ENCODE measurements at regions not wholly inside any gene's neighbourhood (a gene's known extent, or its start where the extent isn't known, plus 50 kb on each side); places are given as distances from the start of the nearest gene placed in this dataset.

- Histone ChIP-seq H3K36me3 (ENCODE audit: control insufficient read depth, insufficient read depth, low read length) (no peaks in the 10 kb centered on the region), H2BK20ac (ENCODE audit: low read depth, low read length) (no peak overlapping the region), H4K20me1 (ENCODE audit: insufficient read depth, low read length) (no peaks in the 10 kb centered on the region), H3K14ac (replicated peaks; ENCODE audit: low read depth, low read length) (no peak overlapping the region), H2AK5ac (ENCODE audit: low read depth, low read length) (no peak overlapping the region), H3K18ac (ENCODE audit: low read depth, low read length) (no peak overlapping the region), H4K5ac (ENCODE audit: low read depth, low read length) (no peak overlapping the region), H2BK120ac (ENCODE audit: low read depth, low read length) (no peak overlapping the region), H2BK5ac (ENCODE audit: low read depth, low read length, poor library complexity, severe bottlenecking) (no peak overlapping the region), H3K56ac (ENCODE audit: extremely low read depth, insufficient read depth, low read length) (no peak overlapping the region), H2AFZ (replicated peaks; ENCODE audit: low read length, poor library complexity) (no peak overlapping the region), H4K91ac (ENCODE audit: insufficient read depth, low read depth, low read length) (no peak overlapping the region), H3K4me3 (ENCODE audit: insufficient read depth, low read depth, low read length) (no peak overlapping the region), H3K23ac (ENCODE audit: low read depth, low read length) (no peak overlapping the region), H3K9me3 (ENCODE audit: control insufficient read depth, insufficient read depth, low read length) (peaks cover 6% of the 10 kb centered on the region; the same call in 1 of the 2 replicates), H3K4me1 (ENCODE audit: control insufficient read depth, insufficient read depth, low read length) (no peaks in the 10 kb centered on the region), H3K79me1 (ENCODE audit: low read depth in 1 of 2, low read length in 2 of 2) (no peaks in the 10 kb centered on the region), H3K27me3 (ENCODE audit: control insufficient read depth, insufficient read depth, low read length) (no peaks in the 10 kb centered on the region), H3K4me2 (ENCODE audit: low read depth, low read length) (no peak overlapping the region), H4K8ac (ENCODE audit: low read depth in 2 of 2, low read length in 2 of 2) (no peak overlapping the region), H3K27ac (ENCODE audit: insufficient read depth, low read length) (no peak overlapping the region), H3K9me1 (ENCODE audit: insufficient read depth, low read length) (no peaks in the 10 kb centered on the region), H2BK15ac (ENCODE audit: low read depth, low read length) (no peak overlapping the region), H3K9ac (ENCODE audit: low read depth, low read length) (no peak overlapping the region), H2AK9ac (replicated peaks; ENCODE audit: low read depth, low read length, poor library complexity) (no peak overlapping the region), H3K4ac (ENCODE audit: low read depth, low read length) (no peak overlapping the region)
- CTCF ChIA-PET, result no interaction called here
- dilution Hi-C loops (cut with HindIII; ENCODE audit: low sequenced_read_pairs, unreplicated experiment), result no loop called here
- intact Hi-C loops (cut with micrococcal nuclease), result no loop called here
- ATAC-seq (ENCODE audit: low read depth), result no peak
- BruUV-seq (replicated peaks), result no TSS peak
- in situ Hi-C loops (cut with MboI; ENCODE audit: low sequenced_read_pairs), result no loop called here
- WGBS, 2 experiments (ENCODE audit: extremely low coverage in 2 of 2, insufficient read length in 1 of 2), result no CpG with 5 or more reads among the region's 5 CpGs
- no peak for DNase-seq
- POLR2A ChIA-PET (ENCODE audit: unreplicated experiment), result no interaction called here
- TF ChIP-seq USF2 (IDR thresholded peaks at IDR 0.05; ENCODE audit: low read depth, low read length), result no peak
- no peak for TF ChIP-seq RCOR1 (IDR thresholded peaks at IDR 0.05; ENCODE audit: insufficient replicate concordance, low read length)
- TF ChIP-seq RAD21 (IDR thresholded peaks at IDR 0.05; ENCODE audit: low read length), result no peak
- no peak for TF ChIP-seq ELK1 (IDR thresholded peaks at IDR 0.05; ENCODE audit: borderline replicate concordance, low read depth, low read length)
Measured at GRCh38 chr9:135356796-135357195, 122.8 kb upstream of the PPP1R26 start.

All from IMR-90 (cell line).